Thoracic aorta (tissue), 2 donors: ENCODE measurements at regions not wholly inside any gene's neighbourhood (a gene's known extent, or its start where the extent isn't known, plus 50 kb on each side); places are given as distances from the start of the nearest gene placed in this dataset.

ENCODE experiments used
- ATAC-seq: fragments of 150-250 bp; one replicate; pipeline ENCODE4 v1.8.0; 2017; ENCODE audit warnings: low read depth; ENCODE audit not compliant: insufficient number of reproducible peaks, low FRiP score
- DNase-seq: peaks from one replicate; pipeline ENCODE4 v3.0.0-alpha.2; 2020; ENCODE audit warnings: low spot score
- H3K27ac ChIP-seq, 2 donors: fragments of 200-600 bp; sonication (generic); 1 replicate in 1 of 2; 2 replicates in 1 of 2; pipeline ENCODE4 v1.5.1; 2016; ENCODE audit warnings: mild to moderate bottlenecking in 2 of 2, moderate library complexity in 2 of 2
- H3K27me3 ChIP-seq: fragments of 200-600 bp; sonication (generic); replicated peaks from 2 replicates; pipeline ENCODE4 v1.6.0; 2016; ENCODE audit warnings: mild to moderate bottlenecking; ENCODE audit not compliant: insufficient read depth
- H3K36me3 ChIP-seq: fragments of 200-600 bp; sonication (generic); one replicate; pipeline ENCODE4 v1.5.1; 2016
- H3K4me1 ChIP-seq, 2 donors: fragments of 200-600 bp; sonication (generic); 1 replicate in 1 of 2; 2 replicates in 1 of 2; pipeline versions ENCODE4 v1.5.1 to v1.6.0; 2016; ENCODE audit warnings: low read depth in 2 of 2, mild to moderate bottlenecking in 1 of 2; ENCODE audit not compliant: control insufficient read depth in 1 of 2
- H3K4me3 ChIP-seq: fragments of 200-600 bp; sonication (generic); 2 replicates; pipeline ENCODE4 v1.5.1; 2016; ENCODE audit warnings: mild to moderate bottlenecking
- H3K9me3 ChIP-seq: fragments of 200-600 bp; sonication (generic); 2 replicates; pipeline ENCODE4 v1.5.1; 2016
- CTCF ChIP-seq: fragments of 200-600 bp; sonication (generic); IDR thresholded peaks from one replicate; pipeline ENCODE4 v1.5.1; 2019; ENCODE audit warnings: antibody characterized with exemption

GRCh38 chr13:111976474-111977178 is 90.3 kb upstream of the SOX1 start:
- no peak overlapping the region for H3K27ac ChIP-seq
- no peak for TF ChIP-seq CTCF
- no peaks in the 10 kb centered on the region for H3K36me3 ChIP-seq
- no peaks in the 10 kb centered on the region for H3K4me1 ChIP-seq
- DNase-seq (no peak), ATAC-seq (no peak)
- no peaks in the 10 kb centered on the region for H3K9me3 ChIP-seq
- no peaks in the 10 kb centered on the region for H3K27me3 ChIP-seq
- H3K4me3 ChIP-seq: no peak overlapping the region

- Histone ChIP-seq H3K36me3 (no peaks in the 10 kb centered on the region), H3K9me3 (no peaks in the 10 kb centered on the region), H3K4me3 (no peak overlapping the region), H3K27ac (no peak overlapping the region), H3K4me1 (no peaks in the 10 kb centered on the region), H3K27me3 (no peaks in the 10 kb centered on the region)
- no peak for ATAC-seq
- TF ChIP-seq CTCF: no peak
- DNase-seq: no peak
Measured at GRCh38 chr13:111977179-111977506, 89.8 kb upstream of the SOX1 start.

- Histone ChIP-seq H3K36me3 (no peaks in the 10 kb centered on the region), H3K27ac (no peak overlapping the region), H3K27me3 (no peaks in the 10 kb centered on the region), H3K4me3 (no peak overlapping the region), H3K4me1 (no peaks in the 10 kb centered on the region), H3K9me3 (no peaks in the 10 kb centered on the region)
- ATAC-seq (no peak), DNase-seq (no peak)
- no peak for TF ChIP-seq CTCF
Measured at GRCh38 chr13:111978546-111978945, 88.4 kb upstream of the SOX1 start.

GRCh38 chr13:111980146-111980929 is 86.6 kb upstream of the SOX1 start:
- Histone ChIP-seq H3K4me3 (no peak overlapping the region), H3K36me3 (no peaks in the 10 kb centered on the region), H3K27me3 (no peaks in the 10 kb centered on the region), H3K4me1 (no peaks in the 10 kb centered on the region), H3K9me3 (no peaks in the 10 kb centered on the region), H3K27ac (no peak overlapping the region)
- ATAC-seq (no peak), DNase-seq (no peak)
- TF ChIP-seq CTCF: no peak

- Histone ChIP-seq H3K27ac (no peak overlapping the region), H3K9me3 (no peaks in the 10 kb centered on the region), H3K36me3 (no peaks in the 10 kb centered on the region), H3K4me1 (no peaks in the 10 kb centered on the region), H3K27me3 (no peaks in the 10 kb centered on the region), H3K4me3 (no peak overlapping the region)
- DNase-seq (no peak), ATAC-seq (no peak)
- TF ChIP-seq CTCF: no peak
Measured at GRCh38 chr13:111981006-111981405, 85.9 kb upstream of the SOX1 start.
